ENCODE measurements at regions not wholly inside any gene's neighbourhood (a gene's known extent, or its start where the extent isn't known, plus 50 kb on each side); places are given as distances from the start of the nearest gene placed in this dataset.

- TF ChIP-seq ZNF530 (tag by site-specific recombination; IDR thresholded peaks at IDR 0.05; ENCODE audit: low read depth) (no peak), ZNF140 (tag by site-specific recombination; IDR thresholded peaks at IDR 0.05) (no peak), ZNF114 (tag by site-specific recombination; IDR thresholded peaks at IDR 0.05) (no peak), ZBTB1 (tag by site-specific recombination; IDR thresholded peaks at IDR 0.05) (no peak), SALL2 (tag by site-specific recombination; IDR thresholded peaks at IDR 0.05; ENCODE audit: borderline replicate concordance) (no peak), ZNF155 (tag by site-specific recombination; IDR thresholded peaks at IDR 0.05) (no peak)
- TF ChIP-seq, protein P1, sequence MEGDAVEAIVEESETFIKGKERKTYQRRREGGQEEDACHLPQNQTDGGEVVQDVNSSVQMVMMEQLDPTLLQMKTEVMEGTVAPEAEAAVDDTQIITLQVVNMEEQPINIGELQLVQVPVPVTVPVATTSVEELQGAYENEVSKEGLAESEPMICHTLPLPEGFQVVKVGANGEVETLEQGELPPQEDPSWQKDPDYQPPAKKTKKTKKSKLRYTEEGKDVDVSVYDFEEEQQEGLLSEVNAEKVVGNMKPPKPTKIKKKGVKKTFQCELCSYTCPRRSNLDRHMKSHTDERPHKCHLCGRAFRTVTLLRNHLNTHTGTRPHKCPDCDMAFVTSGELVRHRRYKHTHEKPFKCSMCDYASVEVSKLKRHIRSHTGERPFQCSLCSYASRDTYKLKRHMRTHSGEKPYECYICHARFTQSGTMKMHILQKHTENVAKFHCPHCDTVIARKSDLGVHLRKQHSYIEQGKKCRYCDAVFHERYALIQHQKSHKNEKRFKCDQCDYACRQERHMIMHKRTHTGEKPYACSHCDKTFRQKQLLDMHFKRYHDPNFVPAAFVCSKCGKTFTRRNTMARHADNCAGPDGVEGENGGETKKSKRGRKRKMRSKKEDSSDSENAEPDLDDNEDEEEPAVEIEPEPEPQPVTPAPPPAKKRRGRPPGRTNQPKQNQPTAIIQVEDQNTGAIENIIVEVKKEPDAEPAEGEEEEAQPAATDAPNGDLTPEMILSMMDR (tag by site-specific recombination; IDR thresholded peaks at IDR 0.05) = no peak
- TF ChIP-seq, protein P2, sequence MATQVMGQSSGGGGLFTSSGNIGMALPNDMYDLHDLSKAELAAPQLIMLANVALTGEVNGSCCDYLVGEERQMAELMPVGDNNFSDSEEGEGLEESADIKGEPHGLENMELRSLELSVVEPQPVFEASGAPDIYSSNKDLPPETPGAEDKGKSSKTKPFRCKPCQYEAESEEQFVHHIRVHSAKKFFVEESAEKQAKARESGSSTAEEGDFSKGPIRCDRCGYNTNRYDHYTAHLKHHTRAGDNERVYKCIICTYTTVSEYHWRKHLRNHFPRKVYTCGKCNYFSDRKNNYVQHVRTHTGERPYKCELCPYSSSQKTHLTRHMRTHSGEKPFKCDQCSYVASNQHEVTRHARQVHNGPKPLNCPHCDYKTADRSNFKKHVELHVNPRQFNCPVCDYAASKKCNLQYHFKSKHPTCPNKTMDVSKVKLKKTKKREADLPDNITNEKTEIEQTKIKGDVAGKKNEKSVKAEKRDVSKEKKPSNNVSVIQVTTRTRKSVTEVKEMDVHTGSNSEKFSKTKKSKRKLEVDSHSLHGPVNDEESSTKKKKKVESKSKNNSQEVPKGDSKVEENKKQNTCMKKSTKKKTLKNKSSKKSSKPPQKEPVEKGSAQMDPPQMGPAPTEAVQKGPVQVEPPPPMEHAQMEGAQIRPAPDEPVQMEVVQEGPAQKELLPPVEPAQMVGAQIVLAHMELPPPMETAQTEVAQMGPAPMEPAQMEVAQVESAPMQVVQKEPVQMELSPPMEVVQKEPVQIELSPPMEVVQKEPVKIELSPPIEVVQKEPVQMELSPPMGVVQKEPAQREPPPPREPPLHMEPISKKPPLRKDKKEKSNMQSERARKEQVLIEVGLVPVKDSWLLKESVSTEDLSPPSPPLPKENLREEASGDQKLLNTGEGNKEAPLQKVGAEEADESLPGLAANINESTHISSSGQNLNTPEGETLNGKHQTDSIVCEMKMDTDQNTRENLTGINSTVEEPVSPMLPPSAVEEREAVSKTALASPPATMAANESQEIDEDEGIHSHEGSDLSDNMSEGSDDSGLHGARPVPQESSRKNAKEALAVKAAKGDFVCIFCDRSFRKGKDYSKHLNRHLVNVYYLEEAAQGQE (tag by site-specific recombination; IDR thresholded peaks at IDR 0.05) = no peak
Measured at GRCh38 chr3:89017531-89017930, 89.9 kb upstream of the EPHA3 start.

Data from HEK293 (cell line).